HepG2 (cell line): ENCODE measurements at regions not wholly inside any gene's neighbourhood (a gene's known extent, or its start where the extent isn't known, plus 50 kb on each side); places are given as distances from the start of the nearest gene placed in this dataset.

Source experiments
- BRCA1 ChIP-seq: sonication (generic); formaldehyde crosslinking; IDR thresholded peaks from 2 replicates; pipeline ENCODE4 v1.4.0; 2020; ENCODE audit warnings: missing genetic modification reagents
- POLR2A ChIP-seq, 2 experiments: IDR thresholded peaks; 2 replicates each; pipeline ENCODE4 v1.6.1; 2011; ENCODE audit warnings: low read depth in 2 of 2, low read length in 2 of 2, mild to moderate bottlenecking in 1 of 2, moderate library complexity in 1 of 2; ENCODE audit not compliant: insufficient read depth in 1 of 2
- RFX5 ChIP-seq: IDR thresholded peaks from 2 replicates; pipeline ENCODE4 v1.6.1; 2011; ENCODE audit warnings: low read depth, low read length, improper control_type of control experiment
- SMAD3 ChIP-seq: sonication (generic); formaldehyde crosslinking; IDR thresholded peaks from 2 replicates; pipeline ENCODE4 v1.4.0; 2020; ENCODE audit warnings: missing genetic modification reagents
- ZNF10 ChIP-seq: sonication (generic); formaldehyde crosslinking; IDR thresholded peaks from 2 replicates; pipeline ENCODE4 v1.4.0; 2020; ENCODE audit warnings: mild to moderate bottlenecking, low read depth, missing genetic modification reagents, borderline replicate concordance
- TF ChIP-seq, protein P1 (sequence below): sonication (generic); formaldehyde crosslinking; IDR thresholded peaks from 2 replicates; pipeline ENCODE4 v1.5.0; 2020; ENCODE audit warnings: mild to moderate bottlenecking, missing genetic modification reagents, moderate library complexity
- TF ChIP-seq, protein P2 (sequence below): sonication (generic); formaldehyde crosslinking; IDR thresholded peaks from 2 replicates; pipeline ENCODE4 v1.4.0; 2020; ENCODE audit warnings: missing genetic modification reagents
- TF ChIP-seq, protein P3 (sequence below): sonication (generic); formaldehyde crosslinking; IDR thresholded peaks from 2 replicates; pipeline ENCODE4 v1.5.0; 2020; ENCODE audit warnings: missing genetic modification reagents
- TF ChIP-seq, protein P4 (sequence below): sonication (generic); formaldehyde crosslinking; IDR thresholded peaks from 2 replicates; pipeline ENCODE4 v1.4.0; 2020; ENCODE audit warnings: missing genetic modification reagents
- TF ChIP-seq, protein P5 (sequence below): sonication (generic); formaldehyde crosslinking; IDR thresholded peaks from 2 replicates; pipeline ENCODE4 v1.4.0; 2020; ENCODE audit warnings: missing genetic modification reagents

DNA sequence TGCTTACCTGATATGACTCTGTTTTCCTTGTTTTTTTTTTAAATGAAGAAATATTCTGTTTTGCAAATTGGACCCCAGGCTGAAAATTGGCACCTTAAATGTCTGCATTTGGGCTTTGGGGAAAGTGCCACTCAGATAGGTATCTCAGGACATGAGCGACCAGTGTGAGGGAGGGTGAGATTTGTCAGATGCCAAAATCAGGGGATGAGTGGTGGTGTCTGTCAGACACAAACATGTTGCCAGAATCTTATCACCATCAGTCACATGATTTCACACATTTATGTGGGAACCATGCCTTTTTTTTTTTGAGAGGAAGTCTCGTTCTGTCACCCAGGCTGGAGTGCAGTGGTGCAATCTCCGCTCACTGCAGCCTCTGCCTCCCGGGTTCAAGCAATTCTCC, 75.6 kb upstream of the OSBPL11 start:
- TF ChIP-seq, protein P1, sequence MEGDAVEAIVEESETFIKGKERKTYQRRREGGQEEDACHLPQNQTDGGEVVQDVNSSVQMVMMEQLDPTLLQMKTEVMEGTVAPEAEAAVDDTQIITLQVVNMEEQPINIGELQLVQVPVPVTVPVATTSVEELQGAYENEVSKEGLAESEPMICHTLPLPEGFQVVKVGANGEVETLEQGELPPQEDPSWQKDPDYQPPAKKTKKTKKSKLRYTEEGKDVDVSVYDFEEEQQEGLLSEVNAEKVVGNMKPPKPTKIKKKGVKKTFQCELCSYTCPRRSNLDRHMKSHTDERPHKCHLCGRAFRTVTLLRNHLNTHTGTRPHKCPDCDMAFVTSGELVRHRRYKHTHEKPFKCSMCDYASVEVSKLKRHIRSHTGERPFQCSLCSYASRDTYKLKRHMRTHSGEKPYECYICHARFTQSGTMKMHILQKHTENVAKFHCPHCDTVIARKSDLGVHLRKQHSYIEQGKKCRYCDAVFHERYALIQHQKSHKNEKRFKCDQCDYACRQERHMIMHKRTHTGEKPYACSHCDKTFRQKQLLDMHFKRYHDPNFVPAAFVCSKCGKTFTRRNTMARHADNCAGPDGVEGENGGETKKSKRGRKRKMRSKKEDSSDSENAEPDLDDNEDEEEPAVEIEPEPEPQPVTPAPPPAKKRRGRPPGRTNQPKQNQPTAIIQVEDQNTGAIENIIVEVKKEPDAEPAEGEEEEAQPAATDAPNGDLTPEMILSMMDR (CRISPR knock-in tag), result no peak
- TF ChIP-seq BRCA1 (CRISPR knock-in tag), result no peak
- TF ChIP-seq, protein P2, sequence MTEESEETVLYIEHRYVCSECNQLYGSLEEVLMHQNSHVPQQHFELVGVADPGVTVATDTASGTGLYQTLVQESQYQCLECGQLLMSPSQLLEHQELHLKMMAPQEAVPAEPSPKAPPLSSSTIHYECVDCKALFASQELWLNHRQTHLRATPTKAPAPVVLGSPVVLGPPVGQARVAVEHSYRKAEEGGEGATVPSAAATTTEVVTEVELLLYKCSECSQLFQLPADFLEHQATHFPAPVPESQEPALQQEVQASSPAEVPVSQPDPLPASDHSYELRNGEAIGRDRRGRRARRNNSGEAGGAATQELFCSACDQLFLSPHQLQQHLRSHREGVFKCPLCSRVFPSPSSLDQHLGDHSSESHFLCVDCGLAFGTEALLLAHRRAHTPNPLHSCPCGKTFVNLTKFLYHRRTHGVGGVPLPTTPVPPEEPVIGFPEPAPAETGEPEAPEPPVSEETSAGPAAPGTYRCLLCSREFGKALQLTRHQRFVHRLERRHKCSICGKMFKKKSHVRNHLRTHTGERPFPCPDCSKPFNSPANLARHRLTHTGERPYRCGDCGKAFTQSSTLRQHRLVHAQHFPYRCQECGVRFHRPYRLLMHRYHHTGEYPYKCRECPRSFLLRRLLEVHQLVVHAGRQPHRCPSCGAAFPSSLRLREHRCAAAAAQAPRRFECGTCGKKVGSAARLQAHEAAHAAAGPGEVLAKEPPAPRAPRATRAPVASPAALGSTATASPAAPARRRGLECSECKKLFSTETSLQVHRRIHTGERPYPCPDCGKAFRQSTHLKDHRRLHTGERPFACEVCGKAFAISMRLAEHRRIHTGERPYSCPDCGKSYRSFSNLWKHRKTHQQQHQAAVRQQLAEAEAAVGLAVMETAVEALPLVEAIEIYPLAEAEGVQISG (CRISPR knock-in tag), result no peak
- TF ChIP-seq, protein P3, sequence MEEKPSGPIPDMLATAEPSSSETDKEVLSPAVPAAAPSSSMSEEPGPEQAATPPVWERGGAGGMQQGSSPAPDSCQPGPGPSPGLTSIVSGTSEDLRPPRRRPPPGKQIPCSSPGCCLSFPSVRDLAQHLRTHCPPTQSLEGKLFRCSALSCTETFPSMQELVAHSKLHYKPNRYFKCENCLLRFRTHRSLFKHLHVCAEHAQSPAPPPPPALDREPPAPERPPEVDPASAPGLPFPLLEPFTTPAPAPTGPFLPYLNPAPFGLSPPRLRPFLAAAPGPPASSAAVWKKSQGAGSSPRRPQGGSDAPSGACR (CRISPR knock-in tag), result no peak
- TF ChIP-seq POLR2A (IDR thresholded peaks at IDR 0.05; ENCODE audit: insufficient read depth in 1 of 2, low read depth in 2 of 2, low read length in 2 of 2), result no peak
- TF ChIP-seq RFX5, result no peak
- no peak for TF ChIP-seq SMAD3 (CRISPR knock-in tag)
- no peak for TF ChIP-seq ZNF10 (CRISPR knock-in tag)
- TF ChIP-seq, protein P4, sequence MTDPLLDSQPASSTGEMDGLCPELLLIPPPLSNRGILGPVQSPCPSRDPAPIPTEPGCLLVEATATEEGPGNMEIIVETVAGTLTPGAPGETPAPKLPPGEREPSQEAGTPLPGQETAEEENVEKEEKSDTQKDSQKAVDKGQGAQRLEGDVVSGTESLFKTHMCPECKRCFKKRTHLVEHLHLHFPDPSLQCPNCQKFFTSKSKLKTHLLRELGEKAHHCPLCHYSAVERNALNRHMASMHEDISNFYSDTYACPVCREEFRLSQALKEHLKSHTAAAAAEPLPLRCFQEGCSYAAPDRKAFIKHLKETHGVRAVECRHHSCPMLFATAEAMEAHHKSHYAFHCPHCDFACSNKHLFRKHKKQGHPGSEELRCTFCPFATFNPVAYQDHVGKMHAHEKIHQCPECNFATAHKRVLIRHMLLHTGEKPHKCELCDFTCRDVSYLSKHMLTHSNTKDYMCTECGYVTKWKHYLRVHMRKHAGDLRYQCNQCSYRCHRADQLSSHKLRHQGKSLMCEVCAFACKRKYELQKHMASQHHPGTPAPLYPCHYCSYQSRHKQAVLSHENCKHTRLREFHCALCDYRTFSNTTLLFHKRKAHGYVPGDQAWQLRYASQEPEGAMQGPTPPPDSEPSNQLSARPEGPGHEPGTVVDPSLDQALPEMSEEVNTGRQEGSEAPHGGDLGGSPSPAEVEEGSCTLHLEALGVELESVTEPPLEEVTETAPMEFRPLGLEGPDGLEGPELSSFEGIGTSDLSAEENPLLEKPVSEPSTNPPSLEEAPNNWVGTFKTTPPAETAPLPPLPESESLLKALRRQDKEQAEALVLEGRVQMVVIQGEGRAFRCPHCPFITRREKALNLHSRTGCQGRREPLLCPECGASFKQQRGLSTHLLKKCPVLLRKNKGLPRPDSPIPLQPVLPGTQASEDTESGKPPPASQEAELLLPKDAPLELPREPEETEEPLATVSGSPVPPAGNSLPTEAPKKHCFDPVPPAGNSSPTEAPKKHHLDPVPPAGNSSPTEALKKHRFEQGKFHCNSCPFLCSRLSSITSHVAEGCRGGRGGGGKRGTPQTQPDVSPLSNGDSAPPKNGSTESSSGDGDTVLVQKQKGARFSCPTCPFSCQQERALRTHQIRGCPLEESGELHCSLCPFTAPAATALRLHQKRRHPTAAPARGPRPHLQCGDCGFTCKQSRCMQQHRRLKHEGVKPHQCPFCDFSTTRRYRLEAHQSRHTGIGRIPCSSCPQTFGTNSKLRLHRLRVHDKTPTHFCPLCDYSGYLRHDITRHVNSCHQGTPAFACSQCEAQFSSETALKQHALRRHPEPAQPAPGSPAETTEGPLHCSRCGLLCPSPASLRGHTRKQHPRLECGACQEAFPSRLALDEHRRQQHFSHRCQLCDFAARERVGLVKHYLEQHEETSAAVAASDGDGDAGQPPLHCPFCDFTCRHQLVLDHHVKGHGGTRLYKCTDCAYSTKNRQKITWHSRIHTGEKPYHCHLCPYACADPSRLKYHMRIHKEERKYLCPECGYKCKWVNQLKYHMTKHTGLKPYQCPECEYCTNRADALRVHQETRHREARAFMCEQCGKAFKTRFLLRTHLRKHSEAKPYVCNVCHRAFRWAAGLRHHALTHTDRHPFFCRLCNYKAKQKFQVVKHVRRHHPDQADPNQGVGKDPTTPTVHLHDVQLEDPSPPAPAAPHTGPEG (CRISPR knock-in tag), result no peak
- TF ChIP-seq, protein P5, sequence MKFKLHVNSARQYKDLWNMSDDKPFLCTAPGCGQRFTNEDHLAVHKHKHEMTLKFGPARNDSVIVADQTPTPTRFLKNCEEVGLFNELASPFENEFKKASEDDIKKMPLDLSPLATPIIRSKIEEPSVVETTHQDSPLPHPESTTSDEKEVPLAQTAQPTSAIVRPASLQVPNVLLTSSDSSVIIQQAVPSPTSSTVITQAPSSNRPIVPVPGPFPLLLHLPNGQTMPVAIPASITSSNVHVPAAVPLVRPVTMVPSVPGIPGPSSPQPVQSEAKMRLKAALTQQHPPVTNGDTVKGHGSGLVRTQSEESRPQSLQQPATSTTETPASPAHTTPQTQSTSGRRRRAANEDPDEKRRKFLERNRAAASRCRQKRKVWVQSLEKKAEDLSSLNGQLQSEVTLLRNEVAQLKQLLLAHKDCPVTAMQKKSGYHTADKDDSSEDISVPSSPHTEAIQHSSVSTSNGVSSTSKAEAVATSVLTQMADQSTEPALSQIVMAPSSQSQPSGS, result no peak
